K562 (cell line): ENCODE measurements at regions not wholly inside any gene's neighbourhood (a gene's known extent, or its start where the extent isn't known, plus 50 kb on each side); places are given as distances from the start of the nearest gene placed in this dataset.

Experiments used
- CHD2 ChIP-seq: IDR thresholded peaks from 2 replicates; pipeline ENCODE4 v1.6.1; 2011; ENCODE audit warnings: low read depth, low read length
- PHB2 ChIP-seq: fragments of 450-650 bp; IDR thresholded peaks from 2 replicates; pipeline ENCODE4 v1.6.1; 2017; ENCODE audit warnings: low read depth
- POLR2A ChIP-seq: fragments of 450-650 bp; conservative IDR thresholded peaks from 2 replicates; pipeline ENCODE4 v1.6.1; 2016
- PTBP1 ChIP-seq: fragments of 200-400 bp; formaldehyde crosslinking; IDR thresholded peaks from 2 replicates; pipeline ENCODE4 v1.6.1; 2017; ENCODE audit warnings: low read depth, low read length

GRCh38 chrX:10787264-10787663 lies 166.9 kb upstream of the MID1 start:
- TF ChIP-seq POLR2A = no peak
- TF ChIP-seq PTBP1 = no peak
- no peak for TF ChIP-seq PHB2
- TF ChIP-seq CHD2 = no peak
